ENCODE measurements at regions not wholly inside any gene's neighbourhood (a gene's known extent, or its start where the extent isn't known, plus 50 kb on each side); places are given as distances from the start of the nearest gene placed in this dataset.

- H3K4me3 ChIP-seq (ENCODE audit: low read depth, low read length), result no peak overlapping the region
- TF ChIP-seq, protein P1, sequence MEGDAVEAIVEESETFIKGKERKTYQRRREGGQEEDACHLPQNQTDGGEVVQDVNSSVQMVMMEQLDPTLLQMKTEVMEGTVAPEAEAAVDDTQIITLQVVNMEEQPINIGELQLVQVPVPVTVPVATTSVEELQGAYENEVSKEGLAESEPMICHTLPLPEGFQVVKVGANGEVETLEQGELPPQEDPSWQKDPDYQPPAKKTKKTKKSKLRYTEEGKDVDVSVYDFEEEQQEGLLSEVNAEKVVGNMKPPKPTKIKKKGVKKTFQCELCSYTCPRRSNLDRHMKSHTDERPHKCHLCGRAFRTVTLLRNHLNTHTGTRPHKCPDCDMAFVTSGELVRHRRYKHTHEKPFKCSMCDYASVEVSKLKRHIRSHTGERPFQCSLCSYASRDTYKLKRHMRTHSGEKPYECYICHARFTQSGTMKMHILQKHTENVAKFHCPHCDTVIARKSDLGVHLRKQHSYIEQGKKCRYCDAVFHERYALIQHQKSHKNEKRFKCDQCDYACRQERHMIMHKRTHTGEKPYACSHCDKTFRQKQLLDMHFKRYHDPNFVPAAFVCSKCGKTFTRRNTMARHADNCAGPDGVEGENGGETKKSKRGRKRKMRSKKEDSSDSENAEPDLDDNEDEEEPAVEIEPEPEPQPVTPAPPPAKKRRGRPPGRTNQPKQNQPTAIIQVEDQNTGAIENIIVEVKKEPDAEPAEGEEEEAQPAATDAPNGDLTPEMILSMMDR (IDR thresholded peaks at IDR 0.05; ENCODE audit: insufficient read depth, low read length, missing control alignments), result no peak
- POLR2A ChIA-PET, result no interaction called here
- no peak for DNase-seq (ENCODE audit: low read depth, low spot score)
- CTCF ChIA-PET, result no interaction called here
These were observed 471.9 kb downstream of the BCOR start for GRCh38 chrX:39625810-39626209.

GRCh38 chrX:39626749-39627148 is 471.0 kb downstream of the BCOR start:
- no peak overlapping the region for H3K4me3 ChIP-seq (ENCODE audit: low read depth, low read length)
- CTCF ChIA-PET, result no interaction called here
- TF ChIP-seq, protein P1 (IDR thresholded peaks at IDR 0.05; ENCODE audit: insufficient read depth, low read length, missing control alignments), result no peak
- POLR2A ChIA-PET, result no interaction called here
- no peak for DNase-seq (ENCODE audit: low read depth, low spot score)

DNA sequence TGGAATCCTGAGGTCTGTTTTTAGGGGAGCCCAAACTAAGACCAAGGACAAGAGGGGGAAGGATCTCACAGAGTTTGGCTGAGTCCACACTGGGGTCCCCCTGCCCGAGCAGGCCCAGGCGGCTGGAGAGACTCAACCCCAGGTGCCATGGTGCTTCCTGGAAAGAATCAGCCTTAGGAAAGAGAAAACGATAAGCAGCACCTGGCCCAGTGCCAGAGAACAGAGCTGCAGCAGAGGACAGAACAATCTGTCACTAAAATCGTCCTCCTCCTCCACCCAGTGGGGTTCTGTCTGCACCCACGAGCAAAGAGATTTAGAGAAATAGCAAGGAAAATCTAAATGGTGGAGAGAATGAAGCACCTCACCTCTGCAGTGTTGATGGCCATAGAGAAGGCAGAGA is 470.5 kb downstream of the BCOR start:
- no peak overlapping the region for H3K4me3 ChIP-seq (ENCODE audit: low read depth, low read length)
- POLR2A ChIA-PET, result no interaction called here
- TF ChIP-seq, protein P1 (IDR thresholded peaks at IDR 0.05; ENCODE audit: insufficient read depth, low read length, missing control alignments), result no peak
- CTCF ChIA-PET, result no interaction called here
- no peak for DNase-seq (ENCODE audit: low read depth, low spot score)

GRCh38 chrX:39629001-39629400 is 468.8 kb downstream of the BCOR start:
- TF ChIP-seq, protein P1 (IDR thresholded peaks at IDR 0.05; ENCODE audit: insufficient read depth, low read length, missing control alignments), result no peak
- ChIA-PET POLR2A (no interaction called here), CTCF (no interaction called here)
- H3K4me3 ChIP-seq (ENCODE audit: low read depth, low read length), result no peak overlapping the region
- DNase-seq (ENCODE audit: low read depth, low spot score), result no peak

DNA sequence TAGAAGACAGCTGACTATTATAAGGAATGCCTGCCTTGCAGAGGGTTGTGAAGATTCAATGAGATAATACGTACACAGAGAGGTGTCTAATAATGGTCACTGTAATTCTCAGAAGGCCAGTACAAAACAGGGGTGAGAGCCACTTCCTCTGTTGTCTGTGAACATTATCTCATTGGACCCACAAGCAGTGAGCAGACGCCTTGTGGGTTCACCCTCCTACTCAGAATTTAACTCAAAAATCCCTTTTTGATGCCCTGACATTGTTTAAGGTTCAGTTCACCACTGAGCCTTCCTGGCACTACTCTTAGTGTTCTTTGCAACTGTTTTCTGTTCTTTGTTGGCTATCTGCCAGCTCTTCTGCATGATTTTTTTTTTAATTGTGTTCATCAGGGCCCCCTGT is 467.4 kb downstream of the BCOR start:
- no peak overlapping the region for H3K4me3 ChIP-seq (ENCODE audit: low read depth, low read length)
- CTCF ChIA-PET, result interaction anchor here (0.5 to 0.6 kb wide), 2 partner anchors 69 to 880 kb away, joined by 3 read pairs; no protein-coding TSS in a partner anchor
- DNase-seq (ENCODE audit: low read depth, low spot score), result no peak
- POLR2A ChIA-PET, result no interaction called here
- TF ChIP-seq, protein P1 (IDR thresholded peaks at IDR 0.05; ENCODE audit: insufficient read depth, low read length, missing control alignments), result no peak

- TF ChIP-seq, protein P1 (IDR thresholded peaks at IDR 0.05; ENCODE audit: insufficient read depth, low read length, missing control alignments), result no peak
- no peak overlapping the region for H3K4me3 ChIP-seq (ENCODE audit: low read depth, low read length)
- CTCF ChIA-PET, result no interaction called here
- POLR2A ChIA-PET, result no interaction called here
- DNase-seq (ENCODE audit: low read depth, low spot score), result no peak
These were observed 466.2 kb downstream of the BCOR start for GRCh38 chrX:39631276-39632229.
